ENCODE measurements at regions not wholly inside any gene's neighbourhood (a gene's known extent, or its start where the extent isn't known, plus 50 kb on each side); places are given as distances from the start of the nearest gene placed in this dataset.

- in situ Hi-C loops (cut with HindIII; ENCODE audit: low sequenced_read_pairs), result loop anchor here (25.0 kb wide), 1 partner anchor 1006 kb away; no protein-coding TSS in a partner anchor
Observed at GRCh38 chr9:13431692-13432091, 152.2 kb upstream of the MPDZ start.

GRCh38 chr9:13431222-13431536, 151.7 kb upstream of the MPDZ start:
- in situ Hi-C loops (cut with HindIII; ENCODE audit: low sequenced_read_pairs), result loop anchor here (25.0 kb wide), 1 partner anchor 1006 kb away; no protein-coding TSS in a partner anchor

- in situ Hi-C loops (cut with HindIII; ENCODE audit: low sequenced_read_pairs), result loop anchor here (25.0 kb wide), 1 partner anchor 1007 kb away; no protein-coding TSS in a partner anchor
Observed at GRCh38 chr9:13430368-13431221, 151.1 kb upstream of the MPDZ start.

DNA sequence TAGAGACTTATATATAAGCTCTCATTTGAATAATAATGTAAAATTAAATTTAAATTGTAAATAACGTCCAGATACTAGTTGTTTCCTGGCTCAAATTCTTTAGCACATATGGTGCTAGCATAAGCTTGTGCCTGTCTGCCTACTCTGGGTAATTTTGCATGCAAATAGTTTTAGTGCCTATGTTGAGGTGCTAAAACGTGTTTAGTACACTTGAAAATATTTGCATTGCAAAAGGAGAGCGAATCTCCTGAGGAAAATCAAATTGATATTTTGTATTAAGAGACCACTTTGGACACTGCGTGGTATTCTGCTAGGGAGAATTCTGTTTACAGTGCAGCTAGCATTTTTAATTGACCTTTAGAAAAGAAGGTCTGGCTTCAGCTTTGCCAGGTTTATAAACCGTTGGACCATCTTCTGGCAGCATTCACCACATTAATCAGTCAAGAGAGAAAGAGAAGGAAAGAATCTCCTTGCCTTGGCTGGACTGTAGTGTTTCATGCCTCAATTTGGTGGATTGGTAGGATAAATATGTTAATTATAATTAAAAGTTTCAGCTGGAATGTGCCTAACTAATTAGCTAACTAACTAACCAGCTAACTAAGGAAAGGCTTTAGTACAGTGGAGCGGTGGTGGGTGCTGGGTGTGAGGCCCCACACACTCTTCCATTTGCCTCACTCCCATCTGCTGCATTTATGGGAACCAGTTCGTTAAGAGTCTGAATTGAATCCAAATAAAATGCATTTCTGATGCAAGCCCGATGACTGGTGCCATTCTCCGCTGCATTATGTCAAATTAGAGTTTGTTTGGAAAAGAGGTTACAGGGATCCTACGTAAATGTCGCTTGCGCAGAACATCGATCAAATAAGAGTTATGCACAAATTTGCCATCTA, 150.1 kb upstream of the MPDZ start:
- in situ Hi-C loops (cut with HindIII; ENCODE audit: low sequenced_read_pairs), result loop anchor here (25.0 kb wide), 1 partner anchor 1008 kb away; no protein-coding TSS in a partner anchor

DNA sequence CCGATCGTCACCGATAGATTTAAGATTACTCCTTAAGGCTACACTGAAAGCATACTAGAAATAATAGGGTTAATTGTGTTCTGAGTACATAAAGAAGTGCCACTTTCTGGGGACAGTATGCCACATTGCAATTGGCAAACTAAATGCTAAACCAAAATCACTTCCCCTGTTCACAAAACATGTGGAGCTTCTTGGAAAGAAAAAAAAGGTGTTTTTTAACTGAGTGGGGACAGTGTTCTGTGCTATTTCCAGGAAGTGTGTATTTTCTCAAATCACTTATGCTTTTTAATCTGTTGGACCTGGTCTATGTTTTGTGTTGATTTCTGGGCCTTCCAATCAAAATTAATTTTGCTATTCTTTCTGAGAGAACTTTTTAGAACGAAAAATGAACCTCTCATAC, 149.3 kb upstream of the MPDZ start:
- in situ Hi-C loops (cut with HindIII; ENCODE audit: low sequenced_read_pairs), result loop anchor here (25.0 kb wide), 1 partner anchor 1009 kb away; no protein-coding TSS in a partner anchor

- in situ Hi-C loops (cut with HindIII; ENCODE audit: low sequenced_read_pairs), result loop anchor here (25.0 kb wide), 1 partner anchor 1010 kb away; no protein-coding TSS in a partner anchor
Observed at GRCh38 chr9:13427587-13427986, 148.1 kb upstream of the MPDZ start.

DNA sequence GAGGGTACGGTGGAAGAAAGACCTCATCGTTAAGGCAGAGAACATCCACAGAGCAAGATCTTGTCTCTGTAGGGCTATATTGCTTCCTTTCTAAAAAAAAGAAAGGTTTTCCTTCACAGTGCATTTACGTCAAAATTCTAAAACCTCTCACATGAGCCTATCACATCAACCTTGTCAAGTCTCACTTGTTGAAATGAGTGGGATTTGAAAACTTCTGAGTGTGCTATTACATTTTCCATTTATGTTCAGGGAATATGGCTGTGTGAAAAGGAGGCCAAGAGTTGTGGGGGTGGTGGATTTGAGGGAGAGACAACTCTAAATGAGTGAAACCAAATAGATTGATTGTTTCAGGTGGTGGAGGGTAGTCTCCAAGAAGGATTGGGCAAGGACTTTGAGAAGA, 147.1 kb upstream of the MPDZ start:
- in situ Hi-C loops (cut with HindIII; ENCODE audit: low sequenced_read_pairs), result loop anchor here (25.0 kb wide), 1 partner anchor 1011 kb away; no protein-coding TSS in a partner anchor

DNA sequence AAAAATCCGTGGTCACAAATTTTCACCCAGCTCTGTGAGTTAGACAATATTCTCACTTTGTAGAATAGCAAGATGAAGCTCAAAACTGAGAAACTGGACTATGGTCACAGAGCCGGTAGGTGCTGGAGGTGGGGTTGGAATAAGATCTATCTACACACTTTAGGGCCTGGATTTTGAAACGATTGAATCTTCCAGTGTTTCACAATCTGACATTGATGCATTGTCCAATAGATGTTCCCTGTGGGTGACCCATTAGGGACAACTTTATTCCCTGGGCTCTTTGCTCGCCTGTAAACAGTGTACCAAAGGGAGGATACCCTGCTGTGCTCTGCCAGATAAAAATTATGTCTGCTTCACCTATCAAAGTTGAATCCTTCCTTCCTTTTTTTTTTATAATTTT, 145.4 kb upstream of the MPDZ start:
- in situ Hi-C loops (cut with HindIII; ENCODE audit: low sequenced_read_pairs), result loop anchor here (25.0 kb wide), 2 partner anchors 388 to 1012 kb away; no protein-coding TSS in a partner anchor

- in situ Hi-C loops (cut with HindIII; ENCODE audit: low sequenced_read_pairs), result loop anchor here (25.0 kb wide), 1 partner anchor 387 kb away; no protein-coding TSS in a partner anchor
Observed at GRCh38 chr9:13424204-13424603, 144.7 kb upstream of the MPDZ start.

- in situ Hi-C loops (cut with HindIII; ENCODE audit: low sequenced_read_pairs), result loop anchor here (5.0 to 25.0 kb wide), 4 partner anchors 57 to 630 kb away; no protein-coding TSS in a partner anchor
Observed at GRCh38 chr9:13414349-13414748, 134.9 kb upstream of the MPDZ start.

DNA sequence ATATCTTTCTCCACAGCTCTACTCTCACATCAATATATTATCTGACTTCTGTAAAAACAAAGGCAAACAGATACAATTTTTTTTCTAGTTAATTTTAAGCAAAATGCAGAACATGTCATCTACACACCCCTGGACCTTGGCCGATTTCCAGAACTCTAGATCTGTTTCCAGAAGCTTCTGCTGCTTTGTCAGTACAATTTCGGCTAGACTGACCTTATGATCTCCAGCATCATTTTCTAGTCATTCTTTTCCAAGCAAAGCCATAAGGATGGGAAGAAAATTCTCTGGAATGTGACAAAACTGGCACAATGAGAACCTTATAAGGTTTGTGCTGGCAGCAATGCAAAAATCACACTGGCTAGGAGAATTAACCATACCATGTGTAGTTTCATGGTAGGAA, 132.8 kb upstream of the MPDZ start:
- in situ Hi-C loops (cut with HindIII; ENCODE audit: low sequenced_read_pairs), result loop anchor here (5.0 to 25.0 kb wide), 4 partner anchors 55 to 632 kb away; no protein-coding TSS in a partner anchor

GRCh38 chr9:13411791-13412190, 132.3 kb upstream of the MPDZ start:
- in situ Hi-C loops (cut with HindIII; ENCODE audit: low sequenced_read_pairs), result loop anchor here (5.0 to 25.0 kb wide), 4 partner anchors 54 to 633 kb away; no protein-coding TSS in a partner anchor

DNA sequence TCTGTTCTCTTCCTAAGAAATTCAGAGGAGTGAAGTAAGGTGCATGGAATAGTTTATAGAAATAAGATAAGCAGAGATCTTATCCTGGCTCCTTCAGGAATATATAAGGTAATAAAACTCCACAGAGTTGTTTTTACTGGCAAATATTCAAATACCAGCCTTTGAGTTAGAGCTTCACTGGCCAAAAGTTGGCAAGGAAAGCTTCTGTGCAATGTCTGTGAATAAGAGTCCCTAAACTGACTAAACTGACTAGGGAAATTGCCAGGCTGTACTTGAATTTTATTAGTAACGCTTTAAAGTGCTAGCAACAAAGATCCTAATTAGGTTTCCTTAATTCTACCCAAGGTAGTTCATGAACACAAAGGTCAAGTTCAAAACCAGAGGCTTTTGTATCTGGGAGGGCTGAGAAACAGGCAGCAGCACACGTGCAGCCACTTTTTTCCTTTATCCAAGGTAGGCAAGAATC, 131.1 kb upstream of the MPDZ start:
- in situ Hi-C loops (cut with HindIII; ENCODE audit: low sequenced_read_pairs), result loop anchor here (5.0 to 25.0 kb wide), 4 partner anchors 53 to 634 kb away; no protein-coding TSS in a partner anchor

GRCh38 chr9:13397661-13398060, 118.2 kb upstream of the MPDZ start:
- in situ Hi-C loops (cut with HindIII; ENCODE audit: low sequenced_read_pairs), result no loop called here

GRCh38 chr9:13397220-13397619, 117.7 kb upstream of the MPDZ start:
- in situ Hi-C loops (cut with HindIII; ENCODE audit: low sequenced_read_pairs), result no loop called here

- in situ Hi-C loops (cut with HindIII; ENCODE audit: low sequenced_read_pairs), result no loop called here
Observed at GRCh38 chr9:13396418-13396817, 116.9 kb upstream of the MPDZ start.

DNA sequence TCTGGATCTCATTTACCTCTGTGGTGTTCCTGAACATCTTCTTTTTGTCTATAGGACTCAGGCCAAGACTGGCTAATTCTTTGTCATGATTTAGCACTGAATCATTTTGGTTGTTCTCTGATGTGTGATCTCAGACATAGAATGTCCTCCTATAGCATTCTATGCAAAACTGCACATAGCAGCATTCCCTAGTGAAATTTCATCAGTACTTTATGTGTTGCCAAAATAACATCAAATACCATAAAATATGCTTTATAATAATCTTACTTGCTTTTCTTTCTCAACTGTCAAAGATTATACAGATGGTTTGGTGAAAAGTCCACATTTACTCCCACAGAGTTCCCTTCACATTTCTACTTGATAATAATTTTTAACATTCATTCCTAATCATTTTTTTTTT, 115.7 kb upstream of the MPDZ start:
- in situ Hi-C loops (cut with HindIII; ENCODE audit: low sequenced_read_pairs), result no loop called here

GRCh38 chr9:13388157-13388556, 108.7 kb upstream of the MPDZ start:
- in situ Hi-C loops (cut with HindIII; ENCODE audit: low sequenced_read_pairs), result no loop called here

GRCh38 chr9:13387734-13388067, 108.2 kb upstream of the MPDZ start:
- in situ Hi-C loops (cut with HindIII; ENCODE audit: low sequenced_read_pairs), result no loop called here

- in situ Hi-C loops (cut with HindIII; ENCODE audit: low sequenced_read_pairs), result no loop called here
Observed at GRCh38 chr9:13386935-13387733, 107.6 kb upstream of the MPDZ start.
